HG02763 (cell line): ENCODE measurements at regions not wholly inside any gene's neighbourhood (a gene's known extent, or its start where the extent isn't known, plus 50 kb on each side); places are given as distances from the start of the nearest gene placed in this dataset.

ENCODE experiments used
- ATAC-seq: cut with Tn5 transposase; IDR thresholded peaks from one replicate; pipeline ENCODE4 v1.9.1; 2021; ENCODE audit warnings: mild to moderate bottlenecking, moderate library complexity; ENCODE audit not compliant: unreplicated experiment

GRCh38 chr3:154482507-154482906 lies 52.5 kb upstream of the GPR149 start:
- ATAC-seq, result no peak

GRCh38 chr3:154480033-154480432 lies 50.0 kb upstream of the GPR149 start:
- ATAC-seq, result no peak
